Kidney capillary endothelial cell (primary cell): ENCODE measurements at regions not wholly inside any gene's neighbourhood (a gene's known extent, or its start where the extent isn't known, plus 50 kb on each side); places are given as distances from the start of the nearest gene placed in this dataset.

Source experiments
- DNase-seq: peaks from one replicate; pipeline ENCODE4 v3.0.0-alpha.2; 2018; ENCODE audit warnings: low spot score

GRCh38 chr2:150162241-150162942 lies 325.1 kb downstream of the RND3 start:
- DNase-seq = peak; percentile 46

- DNase-seq = no peak
These were observed 327.4 kb downstream of the RND3 start for GRCh38 chr2:150160058-150160457.

- DNase-seq = no peak
These were observed 328.2 kb downstream of the RND3 start for GRCh38 chr2:150159300-150159699.

- DNase-seq = no peak
These were observed 330.6 kb downstream of the RND3 start for GRCh38 chr2:150156876-150157275.

- no peak for DNase-seq
These were observed 331.1 kb downstream of the RND3 start for GRCh38 chr2:150156415-150156814.

- DNase-seq = no peak
These were observed 333.1 kb downstream of the RND3 start for GRCh38 chr2:150154308-150154797.

GRCh38 chr2:150153646-150154307 lies 333.7 kb downstream of the RND3 start:
- DNase-seq = no peak

- no peak for DNase-seq
These were observed 335.2 kb downstream of the RND3 start for GRCh38 chr2:150152230-150152629.

GRCh38 chr2:150150144-150150543 lies 337.3 kb downstream of the RND3 start:
- no peak for DNase-seq

- DNase-seq = no peak
These were observed 339.4 kb downstream of the RND3 start for GRCh38 chr2:150147889-150148683.

- no peak for DNase-seq
These were observed 340.6 kb downstream of the RND3 start for GRCh38 chr2:150146879-150147278.

GRCh38 chr2:150145299-150145692 lies 342.2 kb downstream of the RND3 start:
- DNase-seq = no peak

- no peak for DNase-seq
These were observed 342.7 kb downstream of the RND3 start for GRCh38 chr2:150144546-150145298.

GRCh38 chr2:150143087-150143536 lies 344.4 kb downstream of the RND3 start:
- no peak for DNase-seq

- peak; percentile 70 for DNase-seq
These were observed 344.9 kb downstream of the RND3 start for GRCh38 chr2:150142561-150142960.

GRCh38 chr2:150141226-150142001 lies 346.1 kb downstream of the RND3 start:
- DNase-seq = peak; percentile 88

GRCh38 chr2:150140777-150141176 lies 346.7 kb downstream of the RND3 start:
- DNase-seq = no peak

GRCh38 chr2:150138587-150138986 lies 348.9 kb downstream of the RND3 start:
- no peak for DNase-seq

GRCh38 chr2:150137338-150138069 lies 350.0 kb downstream of the RND3 start:
- no peak for DNase-seq

GRCh38 chr2:150136893-150137292 lies 350.6 kb downstream of the RND3 start:
- DNase-seq = no peak
